Neuronal stem cell (in vitro differentiated cells): ENCODE measurements at regions not wholly inside any gene's neighbourhood (a gene's known extent, or its start where the extent isn't known, plus 50 kb on each side); places are given as distances from the start of the nearest gene placed in this dataset.

Source experiments
- DNase-seq: peaks from one replicate; pipeline ENCODE4 v3.0.0-alpha.2; 2013; ENCODE audit warnings: low spot score
- H2AFZ ChIP-seq: one replicate; pipeline ENCODE4 v1.6.1; 2013; ENCODE audit warnings: mild to moderate bottlenecking, low read length, inconsistent platforms
- H2AK5ac ChIP-seq: 2 replicates; pipeline ENCODE4 v1.6.1; 2013; ENCODE audit warnings: low read depth, mild to moderate bottlenecking, inconsistent platforms, low read length, moderate library complexity, mixed read lengths
- H2BK120ac ChIP-seq: 2 replicates; pipeline ENCODE4 v1.6.1; 2013; ENCODE audit warnings: low read depth, mild to moderate bottlenecking, inconsistent platforms, low read length, moderate library complexity, mixed read lengths
- H2BK12ac ChIP-seq: one replicate; pipeline ENCODE4 v1.6.1; 2013; ENCODE audit warnings: low read length, inconsistent platforms
- H2BK15ac ChIP-seq: 2 replicates; pipeline ENCODE4 v1.6.1; 2013; ENCODE audit warnings: mild to moderate bottlenecking, low read length, inconsistent platforms, mixed read lengths
- H2BK5ac ChIP-seq: one replicate; pipeline ENCODE4 v1.6.1; 2013; ENCODE audit warnings: inconsistent platforms, mild to moderate bottlenecking, low read length, moderate library complexity
- H3K14ac ChIP-seq: one replicate; pipeline ENCODE4 v1.6.1; 2013; ENCODE audit warnings: low read length, inconsistent platforms
- H3K18ac ChIP-seq: 2 replicates; pipeline ENCODE4 v1.6.1; 2013; ENCODE audit warnings: low read length, inconsistent platforms
- H3K23ac ChIP-seq: 2 replicates; pipeline ENCODE4 v1.6.1; 2013; ENCODE audit warnings: low read depth, mild to moderate bottlenecking, mixed read lengths, low read length, inconsistent platforms; ENCODE audit not compliant: poor library complexity
- H3K27ac ChIP-seq: replicated peaks from 3 replicates; pipeline ENCODE4 v1.5.1; 2013; ENCODE audit warnings: low read length, inconsistent platforms
- H3K27me3 ChIP-seq, 3 experiments: 2 replicates each; pipeline ENCODE4 v1.6.1; 2013; ENCODE audit warnings: low read length in 3 of 3, mild to moderate bottlenecking in 2 of 3, inconsistent platforms in 1 of 3, low read depth in 1 of 3, mixed read lengths in 1 of 3, moderate library complexity in 1 of 3; ENCODE audit not compliant: control insufficient read depth in 3 of 3, insufficient read depth in 3 of 3
- H3K36me3 ChIP-seq, 2 donors: replicated peaks in 1 of 2; 2 replicates each; pipeline ENCODE4 v1.6.1; 2013; ENCODE audit warnings: low read length in 2 of 2; ENCODE audit not compliant: control insufficient read depth in 2 of 2, insufficient read depth in 2 of 2
- H3K4ac ChIP-seq: 2 replicates; pipeline ENCODE4 v1.6.1; 2013; ENCODE audit warnings: inconsistent platforms, mild to moderate bottlenecking, low read length, moderate library complexity
- H3K4me1 ChIP-seq, 2 donors: 1 replicate in 1 of 2; 2 replicates in 1 of 2; pipeline ENCODE4 v1.6.1; 2013; ENCODE audit warnings: low read length in 2 of 2, low read depth in 1 of 2; ENCODE audit not compliant: control insufficient read depth in 2 of 2, insufficient read depth in 1 of 2
- H3K4me2 ChIP-seq: one replicate; pipeline ENCODE4 v1.6.1; 2013; ENCODE audit warnings: mild to moderate bottlenecking, low read length, inconsistent platforms; ENCODE audit not compliant: insufficient read depth, poor library complexity, severe bottlenecking
- H3K4me3 ChIP-seq, 2 donors: 2 replicates each; pipeline ENCODE4 v1.5.1; 2013; ENCODE audit warnings: low read length in 2 of 2, mild to moderate bottlenecking in 2 of 2, inconsistent platforms in 1 of 2, moderate library complexity in 1 of 2
- H3K79me1 ChIP-seq: one replicate; pipeline ENCODE4 v1.6.1; 2013; ENCODE audit warnings: low read depth, mild to moderate bottlenecking, inconsistent platforms, low read length, moderate library complexity
- H3K9ac ChIP-seq: one replicate; pipeline ENCODE4 v1.6.1; 2013; ENCODE audit warnings: mild to moderate bottlenecking, low read depth, low read length, inconsistent platforms; ENCODE audit not compliant: poor library complexity
- H3K9me3 ChIP-seq, 2 donors: replicated peaks in 1 of 2; 2 replicates each; pipeline versions ENCODE3 to v1.6.1; 2013; ENCODE audit warnings: low read length in 2 of 2, mild to moderate bottlenecking in 2 of 2, inconsistent platforms in 1 of 2, low read depth in 1 of 2, mixed read lengths in 1 of 2, moderate library complexity in 1 of 2; ENCODE audit not compliant: control insufficient read depth in 2 of 2, insufficient read depth in 1 of 2
- H4K8ac ChIP-seq: one replicate; pipeline ENCODE4 v1.6.1; 2013; ENCODE audit warnings: low read depth, mild to moderate bottlenecking, inconsistent platforms, low read length, moderate library complexity
- H4K91ac ChIP-seq: one replicate; pipeline ENCODE4 v1.6.1; 2013; ENCODE audit warnings: low read length, low read depth, mild to moderate bottlenecking, inconsistent platforms; ENCODE audit not compliant: poor library complexity
- WGBS, 2 donors: extraction: QIAGEN DNeasy Blood & Tissue Kit; methylation state at CpG; one replicate each; pipeline ENCODE4 v1.1.7; 2013; ENCODE audit warnings: missing lambda C conversion rate in 2 of 2, mixed read lengths in 1 of 2; ENCODE audit not compliant: insufficient read length in 2 of 2, insufficient replicate concordance in 1 of 2; ENCODE audit errors: extremely low coverage in 2 of 2; 5-methylcytosine and 5-hydroxymethylcytosine counted together

DNA sequence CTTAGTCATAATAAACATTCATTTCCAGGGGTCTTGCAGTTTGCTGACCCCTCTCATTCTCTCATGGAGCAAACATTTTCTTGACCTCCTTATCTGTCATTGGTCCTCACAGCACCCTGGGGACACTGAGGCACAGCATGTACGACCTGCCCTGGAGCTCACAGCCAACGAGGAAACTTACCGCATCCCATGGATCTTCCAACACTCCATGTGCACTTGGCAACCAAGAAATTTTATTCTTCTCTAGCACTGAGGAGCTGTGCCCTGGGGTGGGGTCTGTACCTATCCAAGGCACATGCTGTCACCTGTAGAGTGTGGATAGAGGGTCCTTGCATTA is 69.4 kb upstream of the IGLL5 start:
- Histone ChIP-seq H2AK5ac (no peak overlapping the region), H3K23ac (no peak overlapping the region), H3K36me3 (no peaks in the 10 kb centered on the region), H2AFZ (no peak overlapping the region), H2BK15ac (no peak overlapping the region), H3K27me3 (peaks cover 0 to 9% (median 0%) of the 10 kb centered on the region in 3 experiments), H3K27ac (no peak overlapping the region), H3K4ac (no peak overlapping the region), H3K4me1 (no peaks in the 10 kb centered on the region), H3K4me3 (no peak overlapping the region), H4K91ac (no peak overlapping the region), H3K4me2 (no peak overlapping the region), H3K79me1 (no peaks in the 10 kb centered on the region), H4K8ac (no peak overlapping the region), H2BK5ac (no peak overlapping the region), H3K9me3 (peaks cover 0 to 2% of the 10 kb centered on the region in 2 donors), H2BK120ac (no peak overlapping the region), H2BK12ac (no peak overlapping the region), H3K18ac (no peak overlapping the region), H3K14ac (no peak overlapping the region), H3K9ac (no peak overlapping the region)
- DNase-seq, result no peak
- WGBS, 2 donors, result no CpG with 5 or more reads among the region's 3 CpGs

DNA sequence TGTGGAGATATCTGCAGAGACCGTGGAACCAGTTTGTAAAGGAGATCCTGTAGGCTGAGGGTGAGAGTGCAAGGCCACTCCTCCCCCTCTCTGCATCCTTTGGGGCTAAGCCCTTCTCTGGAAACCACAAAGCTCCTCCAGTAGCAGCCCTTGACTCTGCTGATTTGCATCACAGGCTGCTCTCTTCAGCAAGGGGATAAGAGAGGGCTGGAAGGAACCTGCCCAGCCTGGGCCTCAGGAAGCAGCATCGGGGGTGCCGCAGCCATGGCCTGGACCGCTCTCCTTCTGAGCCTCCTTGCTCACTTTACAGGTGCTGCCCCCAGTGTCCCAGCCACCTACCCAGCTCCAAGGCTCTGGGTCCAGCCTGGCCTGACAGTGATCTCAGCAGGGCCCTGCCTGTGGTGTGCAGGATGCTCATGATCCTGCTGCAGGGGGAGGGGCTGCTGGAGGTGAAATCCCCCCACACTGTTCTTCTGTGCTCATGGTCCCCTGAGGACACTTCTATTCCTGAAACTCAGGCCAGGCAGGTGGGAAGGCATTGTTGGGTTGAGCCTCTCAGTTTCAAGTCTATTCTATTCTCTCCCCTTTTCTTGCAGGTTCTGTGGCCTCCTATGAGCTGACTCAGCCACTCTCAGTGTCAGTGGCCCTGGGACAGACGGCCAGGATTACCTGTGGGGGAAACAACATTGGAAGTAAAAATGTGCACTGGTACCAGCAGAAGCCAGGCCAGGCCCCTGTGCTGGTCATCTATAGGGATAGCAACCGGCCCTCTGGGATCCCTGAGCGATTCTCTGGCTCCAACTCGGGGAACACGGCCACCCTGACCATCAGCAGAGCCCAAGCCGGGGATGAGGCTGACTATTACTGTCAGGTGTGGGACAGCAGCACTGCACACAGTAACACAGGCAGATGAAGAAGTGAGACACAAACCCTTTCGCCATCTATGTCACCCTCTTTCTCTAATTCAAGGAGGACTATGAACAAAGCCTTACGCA is 68.5 kb upstream of the IGLL5 start:
- no peak overlapping the region for H3K4me2 ChIP-seq
- H3K9ac ChIP-seq, result no peak overlapping the region
- H3K27me3 ChIP-seq, result peaks cover 0 to 9% (median 0%) of the 10 kb centered on the region in 3 experiments
- no peak overlapping the region for H2AFZ ChIP-seq
- H3K18ac ChIP-seq, result peak overlapping the region; percentile 39
- H3K4me3 ChIP-seq, result no peak overlapping the region
- no peak overlapping the region for H4K91ac ChIP-seq
- H3K9me3 ChIP-seq, result no peaks in the 10 kb centered on the region
- whole genome bisulfite sequencing, 2 donors, result no CpG with 5 or more reads among the region's 12 CpGs
- H3K23ac ChIP-seq, result peak overlapping the region; percentile 86
- no peak overlapping the region for H2BK15ac ChIP-seq
- no peak overlapping the region for H3K4ac ChIP-seq
- no peak overlapping the region for H2BK120ac ChIP-seq
- H3K4me1 ChIP-seq, result no peaks in the 10 kb centered on the region
- no peak overlapping the region for H4K8ac ChIP-seq
- H3K14ac ChIP-seq, result peak overlapping the region; percentile 11
- no peak overlapping the region for H3K27ac ChIP-seq
- H3K36me3 ChIP-seq, result no peaks in the 10 kb centered on the region
- DNase-seq, result no peak
- H2AK5ac ChIP-seq, result no peak overlapping the region
- no peaks in the 10 kb centered on the region for H3K79me1 ChIP-seq
- no peak overlapping the region for H2BK5ac ChIP-seq
- H2BK12ac ChIP-seq, result no peak overlapping the region

- H3K9me3 ChIP-seq, result no peaks in the 10 kb centered on the region
- H4K91ac ChIP-seq, result no peak overlapping the region
- DNase-seq, result no peak
- no CpG with 5 or more reads among the region's 3 CpGs for WGBS, 2 donors
- no peaks in the 10 kb centered on the region for H3K36me3 ChIP-seq
- H3K79me1 ChIP-seq, result no peaks in the 10 kb centered on the region
- no peak overlapping the region for H3K4ac ChIP-seq
- H3K9ac ChIP-seq, result no peak overlapping the region
- H3K4me3 ChIP-seq, result no peak overlapping the region
- peaks cover 0 to 7% (median 0%) of the 10 kb centered on the region in 3 experiments for H3K27me3 ChIP-seq
- H2BK120ac ChIP-seq, result no peak overlapping the region
- no peak overlapping the region for H3K4me2 ChIP-seq
- no peak overlapping the region for H3K14ac ChIP-seq
- no peak overlapping the region for H3K18ac ChIP-seq
- no peak overlapping the region for H2BK15ac ChIP-seq
- H3K4me1 ChIP-seq, result no peaks in the 10 kb centered on the region
- no peak overlapping the region for H4K8ac ChIP-seq
- no peak overlapping the region for H2BK5ac ChIP-seq
- H2BK12ac ChIP-seq, result no peak overlapping the region
- H3K23ac ChIP-seq, result no peak overlapping the region
- no peak overlapping the region for H2AFZ ChIP-seq
- H3K27ac ChIP-seq, result no peak overlapping the region
- no peak overlapping the region for H2AK5ac ChIP-seq
Observed at GRCh38 chr22:22820076-22820475, 67.5 kb upstream of the IGLL5 start.

DNA sequence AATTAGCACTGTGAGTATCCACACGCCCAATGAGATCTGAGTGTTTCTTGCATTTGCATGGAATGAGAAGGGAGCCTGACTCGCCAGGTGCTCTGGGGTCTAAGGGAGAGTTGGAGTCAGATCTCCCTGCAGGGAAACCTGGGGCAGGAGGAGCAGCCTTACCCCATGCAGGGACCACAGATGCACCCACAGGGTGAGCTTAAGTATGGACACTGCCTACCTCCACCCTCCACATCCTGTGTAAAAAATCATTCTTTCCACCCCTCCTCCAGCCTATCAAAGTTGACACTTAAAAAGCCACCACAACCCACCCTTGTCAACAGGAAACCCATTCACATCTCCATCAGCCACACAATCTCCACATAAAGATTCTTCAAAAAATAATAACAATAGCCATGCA is 67.0 kb upstream of the IGLL5 start:
- H2BK12ac ChIP-seq, result no peak overlapping the region
- no peak overlapping the region for H2AFZ ChIP-seq
- no peak overlapping the region for H3K23ac ChIP-seq
- no peak overlapping the region for H3K14ac ChIP-seq
- WGBS, 2 donors, result no CpG with 5 or more reads among the region's 2 CpGs
- H2BK5ac ChIP-seq, result no peak overlapping the region
- no peaks in the 10 kb centered on the region for H3K36me3 ChIP-seq
- no peaks in the 10 kb centered on the region for H3K9me3 ChIP-seq
- no peak overlapping the region for H2BK15ac ChIP-seq
- H2AK5ac ChIP-seq, result no peak overlapping the region
- no peak overlapping the region for H3K18ac ChIP-seq
- no peak for DNase-seq
- no peak overlapping the region for H3K4ac ChIP-seq
- H3K27me3 ChIP-seq, result peaks cover 0 to 5% (median 0%) of the 10 kb centered on the region in 3 experiments
- H4K91ac ChIP-seq, result no peak overlapping the region
- H2BK120ac ChIP-seq, result no peak overlapping the region
- no peaks in the 10 kb centered on the region for H3K79me1 ChIP-seq
- H3K4me2 ChIP-seq, result no peak overlapping the region
- no peaks in the 10 kb centered on the region for H3K4me1 ChIP-seq
- no peak overlapping the region for H4K8ac ChIP-seq
- H3K4me3 ChIP-seq, result no peak overlapping the region
- no peak overlapping the region for H3K27ac ChIP-seq
- H3K9ac ChIP-seq, result peak overlapping the region; percentile 27
